D721Med (cell line): ENCODE measurements at regions not wholly inside any gene's neighbourhood (a gene's known extent, or its start where the extent isn't known, plus 50 kb on each side); places are given as distances from the start of the nearest gene placed in this dataset.

Experiments
- DNase-seq: peaks from one replicate; pipeline ENCODE4 v3.0.0; 2011; ENCODE audit warnings: low spot score; ENCODE audit not compliant: insufficient read length
- FAIRE-seq: peaks from 2 replicates; lab custom pipeline; 2011; peaks lifted over from hg19 to GRCh38; lab: Jason Lieb, UNC
- CTCF ChIP-seq: IDR thresholded peaks from 2 replicates; pipeline ENCODE4 v1.5.1; 2012; ENCODE audit warnings: mild to moderate bottlenecking, control low read depth; ENCODE audit not compliant: insufficient read depth; ENCODE audit errors: missing control alignments

GRCh38 chr2:107430006-107430405 lies 396.7 kb upstream of the RGPD4 start:
- TF ChIP-seq CTCF: no peak
- DNase-seq (no peak), FAIRE-seq (no peak)

- no peak for TF ChIP-seq CTCF
- FAIRE-seq (no peak), DNase-seq (no peak)
These were observed 396.0 kb upstream of the RGPD4 start for GRCh38 chr2:107430596-107431266.

GRCh38 chr2:107436281-107436680 lies 390.4 kb upstream of the RGPD4 start:
- FAIRE-seq (no peak), DNase-seq (no peak)
- TF ChIP-seq CTCF: no peak

- DNase-seq: no peak
- no peak for TF ChIP-seq CTCF
- no peak for FAIRE-seq
These were observed 389.4 kb upstream of the RGPD4 start for GRCh38 chr2:107437265-107437664.

GRCh38 chr2:107437807-107438206 lies 388.9 kb upstream of the RGPD4 start:
- FAIRE-seq (no peak), DNase-seq (no peak)
- TF ChIP-seq CTCF: no peak

- TF ChIP-seq CTCF: no peak
- no peak for FAIRE-seq
- no peak for DNase-seq
These were observed 378.5 kb upstream of the RGPD4 start for GRCh38 chr2:107448160-107448559.

GRCh38 chr2:107461301-107461700 lies 365.4 kb upstream of the RGPD4 start:
- no peak for TF ChIP-seq CTCF
- no peak for DNase-seq
- FAIRE-seq: no peak
